CD4-positive, CD25-positive, alpha-beta regulatory T cell (primary cell): ENCODE measurements at regions not wholly inside any gene's neighbourhood (a gene's known extent, or its start where the extent isn't known, plus 50 kb on each side); places are given as distances from the start of the nearest gene placed in this dataset.

Experiments used
- ATAC-seq, 2 donors: fragments of 150-1000 bp; cut with Tn5 transposase; one replicate each; pipeline ENCODE4 v1.10.0; 2021; ENCODE audit warnings: low read depth in 2 of 2, moderate number of reproducible peaks in 2 of 2, moderate library complexity in 1 of 2
- DNase-seq, 3 donors: peaks; one replicate each; pipeline versions ENCODE4 v3.0.0 to v3.0.0-alpha.2; 2012 to 2022; ENCODE audit warnings: mixed read lengths in 1 of 3
- H3K27ac ChIP-seq: one replicate; pipeline ENCODE4 v1.7.0; 2013; ENCODE audit warnings: mild to moderate bottlenecking, low read length; ENCODE audit not compliant: insufficient read depth, poor library complexity, severe bottlenecking
- H3K27me3 ChIP-seq: one replicate; pipeline ENCODE4 v1.7.0; 2013; ENCODE audit warnings: low read length; ENCODE audit not compliant: control insufficient read depth, insufficient read depth
- H3K36me3 ChIP-seq: one replicate; pipeline ENCODE4 v1.7.0; 2013; ENCODE audit warnings: mild to moderate bottlenecking, low read length, moderate library complexity; ENCODE audit not compliant: control insufficient read depth, insufficient read depth
- H3K4me1 ChIP-seq: 2 replicates; pipeline ENCODE4 v1.7.0; 2013; ENCODE audit warnings: mild to moderate bottlenecking, low read length; ENCODE audit not compliant: insufficient read depth, control insufficient read depth, poor library complexity, severe bottlenecking
- H3K4me3 ChIP-seq: one replicate; pipeline ENCODE4 v1.7.0; 2013; ENCODE audit warnings: low read depth, mild to moderate bottlenecking, low read length, moderate library complexity
- H3K9me3 ChIP-seq, 2 experiments: 1 replicate in 1 of 2; 2 replicates in 1 of 2; pipeline ENCODE4 v1.7.0; 2013; ENCODE audit warnings: low read length in 2 of 2, mild to moderate bottlenecking in 1 of 2, moderate library complexity in 1 of 2; ENCODE audit not compliant: control insufficient read depth in 2 of 2
- H3K27ac Mint-ChIP-seq, 3 donors: one replicate each; pipeline ENCODE4 v1.8.0; 2020 to 2022; ENCODE audit warnings: mild to moderate bottlenecking in 3 of 3, mixed read lengths in 3 of 3, moderate library complexity in 2 of 3
- H3K27me3 Mint-ChIP-seq: one replicate; pipeline ENCODE4 v1.8.0; 2022; ENCODE audit warnings: mild to moderate bottlenecking, mixed read lengths
- H3K36me3 Mint-ChIP-seq: one replicate; pipeline ENCODE4 v1.8.0; 2020; ENCODE audit warnings: mixed read lengths
- H3K4me1 Mint-ChIP-seq, 4 donors: one replicate each; pipeline ENCODE4 v1.8.0; 2020 to 2022; ENCODE audit warnings: mixed read lengths in 4 of 4, mild to moderate bottlenecking in 1 of 4
- H3K4me3 Mint-ChIP-seq, 4 donors: one replicate each; pipeline ENCODE4 v1.8.0; 2020 to 2022; ENCODE audit warnings: mild to moderate bottlenecking in 4 of 4, mixed read lengths in 4 of 4, moderate library complexity in 3 of 4
- H3K9me3 Mint-ChIP-seq, 7 donors: one replicate each; pipeline ENCODE4 v1.8.0; 2020 to 2022; ENCODE audit warnings: mixed read lengths in 7 of 7, mild to moderate bottlenecking in 3 of 7, moderate library complexity in 2 of 7

- Histone ChIP-seq H3K36me3 (no peaks in the 10 kb centered on the region), H3K4me1 (no peaks in the 10 kb centered on the region), H3K27ac (no peak overlapping the region), H3K9me3 (peaks cover 0 to 8% of the 10 kb centered on the region in 2 experiments), H3K27me3 (no peaks in the 10 kb centered on the region), H3K4me3 (no peak overlapping the region)
- no peaks in the 10 kb centered on the region for H3K36me3 Mint-ChIP-seq
- no peak overlapping the region for H3K4me3 Mint-ChIP-seq
- ATAC-seq = no peak
- no peaks in the 10 kb centered on the region for H3K4me1 Mint-ChIP-seq
- H3K27me3 Mint-ChIP-seq = peaks cover 17% of the 10 kb centered on the region
- H3K27ac Mint-ChIP-seq = no peak overlapping the region
- no peak for DNase-seq
- peaks cover 0 to 14% (median 5%) of the 10 kb centered on the region in 7 donors for H3K9me3 Mint-ChIP-seq
These were observed 120.7 kb upstream of the FOXQ1 start for GRCh38 chr6:1191141-1191630.

GRCh38 chr6:1190366-1190765 is 121.5 kb upstream of the FOXQ1 start:
- Mint-ChIP-seq H3K4me1 (no peaks in the 10 kb centered on the region), H3K36me3 (no peaks in the 10 kb centered on the region), H3K4me3 (no peak overlapping the region), H3K27ac (no peak overlapping the region), H3K9me3 (peaks cover 0 to 6% (median 4%) of the 10 kb centered on the region in 7 donors), H3K27me3 (peaks cover 17% of the 10 kb centered on the region)
- H3K27me3 ChIP-seq = no peaks in the 10 kb centered on the region
- DNase-seq (no peak), ATAC-seq (no peak)
- H3K36me3 ChIP-seq = no peaks in the 10 kb centered on the region
- H3K4me3 ChIP-seq = no peak overlapping the region
- peaks cover 0 to 3% of the 10 kb centered on the region in 2 experiments for H3K9me3 ChIP-seq
- H3K27ac ChIP-seq = no peak overlapping the region
- no peaks in the 10 kb centered on the region for H3K4me1 ChIP-seq

GRCh38 chr6:1188199-1188598 is 123.7 kb upstream of the FOXQ1 start:
- H3K4me3 ChIP-seq = no peak overlapping the region
- no peak overlapping the region for H3K27ac Mint-ChIP-seq
- peaks cover 0 to 2% (median 0%) of the 10 kb centered on the region in 7 donors for H3K9me3 Mint-ChIP-seq

GRCh38 chr6:1187293-1188131 is 124.4 kb upstream of the FOXQ1 start:
- H3K4me1 ChIP-seq = no peaks in the 10 kb centered on the region
- Mint-ChIP-seq H3K4me3 (no peak overlapping the region), H3K27ac (no peak overlapping the region), H3K27me3 (peaks cover 17% of the 10 kb centered on the region), H3K4me1 (no peaks in the 10 kb centered on the region), H3K36me3 (no peaks in the 10 kb centered on the region), H3K9me3 (peaks cover 0 to 2% (median 0%) of the 10 kb centered on the region in 7 donors)
- no peak overlapping the region for H3K27ac ChIP-seq
- no peak overlapping the region for H3K4me3 ChIP-seq
- no peaks in the 10 kb centered on the region for H3K36me3 ChIP-seq
- H3K27me3 ChIP-seq = peaks cover 4% of the 10 kb centered on the region
- DNase-seq = no peak
- H3K9me3 ChIP-seq = no peaks in the 10 kb centered on the region
- ATAC-seq = no peak

More at GRCh38 chr6:1188199-1188598, 123.7 kb upstream of the FOXQ1 start:
- Histone ChIP-seq H3K27ac (no peak overlapping the region), H3K27me3 (peaks cover 4% of the 10 kb centered on the region), H3K4me1 (no peaks in the 10 kb centered on the region), H3K36me3 (no peaks in the 10 kb centered on the region), H3K9me3 (no peaks in the 10 kb centered on the region)
- H3K36me3 Mint-ChIP-seq = no peaks in the 10 kb centered on the region
- ATAC-seq (no peak), DNase-seq (no peak)
- peaks cover 17% of the 10 kb centered on the region for H3K27me3 Mint-ChIP-seq
- no peaks in the 10 kb centered on the region for H3K4me1 Mint-ChIP-seq
- H3K4me3 Mint-ChIP-seq = no peak overlapping the region

GRCh38 chr6:1184318-1184717 is 127.6 kb upstream of the FOXQ1 start:
- ATAC-seq = no peak
- Histone ChIP-seq H3K4me1 (no peaks in the 10 kb centered on the region), H3K4me3 (no peak overlapping the region), H3K27me3 (peaks cover 4% of the 10 kb centered on the region), H3K36me3 (no peaks in the 10 kb centered on the region), H3K9me3 (no peaks in the 10 kb centered on the region), H3K27ac (no peak overlapping the region)
- peaks cover 0 to 2% (median 0%) of the 10 kb centered on the region in 7 donors for H3K9me3 Mint-ChIP-seq
- H3K4me1 Mint-ChIP-seq = no peaks in the 10 kb centered on the region
- H3K27ac Mint-ChIP-seq = no peak overlapping the region
- no peak overlapping the region for H3K4me3 Mint-ChIP-seq
- H3K36me3 Mint-ChIP-seq = no peaks in the 10 kb centered on the region
- no peak for DNase-seq
- peaks cover 10% of the 10 kb centered on the region for H3K27me3 Mint-ChIP-seq

- DNase-seq (no peak), ATAC-seq (no peak)
- Mint-ChIP-seq H3K27ac (no peak overlapping the region), H3K4me1 (no peaks in the 10 kb centered on the region), H3K4me3 (no peak overlapping the region), H3K27me3 (peaks cover 10% of the 10 kb centered on the region), H3K36me3 (no peaks in the 10 kb centered on the region), H3K9me3 (no peaks in the 10 kb centered on the region)
- Histone ChIP-seq H3K4me1 (no peaks in the 10 kb centered on the region), H3K4me3 (no peak overlapping the region), H3K9me3 (no peaks in the 10 kb centered on the region), H3K36me3 (no peaks in the 10 kb centered on the region), H3K27me3 (peaks cover 4% of the 10 kb centered on the region), H3K27ac (no peak overlapping the region)
These were observed 129.0 kb upstream of the FOXQ1 start for GRCh38 chr6:1182722-1183521.

GRCh38 chr6:1181939-1182605 is 129.8 kb upstream of the FOXQ1 start:
- H3K4me1 Mint-ChIP-seq = no peaks in the 10 kb centered on the region
- no peaks in the 10 kb centered on the region for H3K4me1 ChIP-seq
- H3K27ac ChIP-seq = no peak overlapping the region
- H3K4me3 ChIP-seq = no peak overlapping the region
- no peak overlapping the region for H3K4me3 Mint-ChIP-seq
- no peak overlapping the region for H3K27ac Mint-ChIP-seq
- H3K27me3 Mint-ChIP-seq = peaks cover 9% of the 10 kb centered on the region
- H3K9me3 Mint-ChIP-seq = no peaks in the 10 kb centered on the region
- H3K27me3 ChIP-seq = peaks cover 4% of the 10 kb centered on the region
- H3K36me3 Mint-ChIP-seq = no peaks in the 10 kb centered on the region
- no peaks in the 10 kb centered on the region for H3K36me3 ChIP-seq
- ATAC-seq (no peak), DNase-seq (no peak)
- no peaks in the 10 kb centered on the region for H3K9me3 ChIP-seq
